Left ventricle myocardium inferior (tissue), 1 donor: ENCODE measurements at regions not wholly inside any gene's neighbourhood (a gene's known extent, or its start where the extent isn't known, plus 50 kb on each side); places are given as distances from the start of the nearest gene placed in this dataset.

ENCODE experiments used
- DNase-seq: peaks from one replicate; pipeline ENCODE4 v3.0.0-alpha.2; 2020
- H3K27ac ChIP-seq: fragments of 200-600 bp; replicated peaks from 2 replicates; pipeline ENCODE4 v1.8.0; 2021
- H3K27me3 ChIP-seq: fragments of 200-600 bp; 2 replicates; pipeline ENCODE4 v1.8.0; 2021; ENCODE audit warnings: low read depth
- H3K36me3 ChIP-seq: fragments of 200-600 bp; 2 replicates; pipeline ENCODE4 v1.8.0; 2021
- H3K4me1 ChIP-seq: fragments of 200-600 bp; 2 replicates; pipeline ENCODE4 v1.8.0; 2021
- H3K4me3 ChIP-seq: fragments of 200-600 bp; 2 replicates; pipeline ENCODE4 v1.8.0; 2021; ENCODE audit warnings: mild to moderate bottlenecking, moderate library complexity
- H3K9me3 ChIP-seq: fragments of 200-600 bp; replicated peaks from 2 replicates; pipeline ENCODE4 v1.8.0; 2021
- CTCF ChIP-seq: fragments of 200-600 bp; IDR thresholded peaks from 2 replicates; pipeline ENCODE4 v1.8.0; 2021; ENCODE audit warnings: antibody characterized with exemption, mild to moderate bottlenecking, borderline replicate concordance
- intact Hi-C: fragments of 100-400 bp; cut with micrococcal nuclease; formaldehyde crosslinking; loops from one replicate; pipeline ENCODE4 v1.11.0; 2022
- donor health status: DM: no; HTN: yes; CAD: no; lungs with severe emphysema.

GRCh38 chr18:38007676-38008330 lies 442.2 kb upstream of the CELF4 start:
- Histone ChIP-seq H3K27me3 (no peaks in the 10 kb centered on the region), H3K27ac (no peak overlapping the region), H3K4me1 (no peaks in the 10 kb centered on the region), H3K36me3 (no peaks in the 10 kb centered on the region), H3K9me3 (no peaks in the 10 kb centered on the region), H3K4me3 (no peak overlapping the region)
- TF ChIP-seq CTCF, result no peak
- DNase-seq, result no peak
- intact Hi-C loops, result no loop called here

GRCh38 chr18:38007026-38007425 lies 441.4 kb upstream of the CELF4 start:
- intact Hi-C loops, result no loop called here
- no peaks in the 10 kb centered on the region for H3K9me3 ChIP-seq
- no peak overlapping the region for H3K27ac ChIP-seq
- H3K4me1 ChIP-seq, result no peaks in the 10 kb centered on the region
- no peaks in the 10 kb centered on the region for H3K36me3 ChIP-seq
- DNase-seq, result no peak
- no peak overlapping the region for H3K4me3 ChIP-seq
- H3K27me3 ChIP-seq, result no peaks in the 10 kb centered on the region
- no peak for TF ChIP-seq CTCF

DNA sequence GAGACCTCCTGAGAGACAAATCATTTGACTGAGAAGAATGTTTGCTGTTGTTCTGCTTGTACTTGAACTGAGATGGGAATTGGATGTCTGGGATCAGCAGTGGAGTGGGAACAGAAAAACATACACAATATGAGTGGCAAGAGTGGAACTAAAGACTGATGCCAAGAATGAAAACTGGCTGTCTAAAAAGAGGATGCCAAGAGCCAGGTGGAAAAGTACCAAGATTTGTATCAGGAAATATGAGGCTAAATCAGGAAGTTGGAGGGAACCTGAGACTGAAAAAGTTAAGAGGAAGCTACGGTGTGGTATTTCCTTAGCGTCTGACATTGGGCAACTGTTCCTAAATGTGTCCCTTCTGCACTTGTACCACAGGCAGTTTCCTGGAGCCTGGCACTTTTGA lies 440.9 kb upstream of the CELF4 start:
- H3K9me3 ChIP-seq, result no peaks in the 10 kb centered on the region
- no peaks in the 10 kb centered on the region for H3K4me1 ChIP-seq
- DNase-seq, result no peak
- intact Hi-C loops, result no loop called here
- H3K27me3 ChIP-seq, result no peaks in the 10 kb centered on the region
- no peak overlapping the region for H3K4me3 ChIP-seq
- H3K36me3 ChIP-seq, result no peaks in the 10 kb centered on the region
- TF ChIP-seq CTCF, result no peak
- no peak overlapping the region for H3K27ac ChIP-seq

DNA sequence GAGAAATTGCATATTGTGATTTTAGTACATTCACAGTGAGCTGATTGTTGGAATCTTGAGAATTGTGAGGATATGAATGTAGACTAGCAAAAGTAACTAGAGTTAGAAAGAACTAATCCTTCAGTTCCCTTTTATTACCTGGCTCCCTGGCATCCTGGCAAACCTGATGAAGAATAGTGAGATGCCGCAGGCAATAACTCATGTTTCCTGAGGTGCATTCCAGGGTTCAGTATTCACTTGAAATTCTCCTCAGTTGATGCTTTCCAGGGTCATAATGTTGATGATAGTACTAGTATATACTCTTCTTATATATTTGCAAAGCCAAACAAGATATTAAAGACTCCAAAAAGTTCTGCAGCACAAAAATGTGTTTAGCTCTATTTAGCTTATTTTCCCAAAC lies 432.1 kb upstream of the CELF4 start:
- intact Hi-C loops, result no loop called here
- Histone ChIP-seq H3K27me3 (no peaks in the 10 kb centered on the region), H3K9me3 (no peaks in the 10 kb centered on the region), H3K4me1 (no peaks in the 10 kb centered on the region), H3K4me3 (no peak overlapping the region), H3K27ac (no peak overlapping the region), H3K36me3 (no peaks in the 10 kb centered on the region)
- TF ChIP-seq CTCF, result no peak
- no peak for DNase-seq

DNA sequence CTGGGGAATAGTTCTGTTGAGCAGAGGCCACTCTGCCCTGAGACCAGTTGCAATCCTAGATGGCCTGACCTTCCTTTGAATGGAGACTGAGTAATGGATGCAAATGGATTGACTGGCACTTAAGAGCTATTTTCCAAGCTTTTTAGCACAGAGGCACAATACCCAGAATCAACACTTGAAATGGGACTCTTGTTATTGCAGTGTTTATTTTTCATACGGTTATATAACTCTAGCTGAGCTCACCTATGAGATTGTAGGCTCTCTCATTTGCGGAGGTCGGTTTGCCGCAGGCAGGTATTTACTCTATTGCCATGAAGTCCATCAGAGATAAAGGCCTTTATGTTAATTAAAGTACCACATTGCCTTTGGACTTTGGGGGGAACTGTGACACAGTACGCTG lies 422.3 kb upstream of the CELF4 start:
- H3K27ac ChIP-seq, result no peak overlapping the region
- no peak overlapping the region for H3K4me3 ChIP-seq
- H3K27me3 ChIP-seq, result no peaks in the 10 kb centered on the region
- TF ChIP-seq CTCF, result no peak
- DNase-seq, result no peak
- no peaks in the 10 kb centered on the region for H3K4me1 ChIP-seq
- intact Hi-C loops, result no loop called here
- no peaks in the 10 kb centered on the region for H3K9me3 ChIP-seq
- H3K36me3 ChIP-seq, result no peaks in the 10 kb centered on the region

- Histone ChIP-seq H3K36me3 (no peaks in the 10 kb centered on the region), H3K4me1 (no peaks in the 10 kb centered on the region), H3K9me3 (no peaks in the 10 kb centered on the region), H3K4me3 (no peak overlapping the region), H3K27me3 (no peaks in the 10 kb centered on the region), H3K27ac (no peak overlapping the region)
- intact Hi-C loops, result no loop called here
- no peak for TF ChIP-seq CTCF
- no peak for DNase-seq
These were observed 421.1 kb upstream of the CELF4 start for GRCh38 chr18:37986665-37987064.
